ENCODE measurements at regions not wholly inside any gene's neighbourhood (a gene's known extent, or its start where the extent isn't known, plus 50 kb on each side); places are given as distances from the start of the nearest gene placed in this dataset.

DNA sequence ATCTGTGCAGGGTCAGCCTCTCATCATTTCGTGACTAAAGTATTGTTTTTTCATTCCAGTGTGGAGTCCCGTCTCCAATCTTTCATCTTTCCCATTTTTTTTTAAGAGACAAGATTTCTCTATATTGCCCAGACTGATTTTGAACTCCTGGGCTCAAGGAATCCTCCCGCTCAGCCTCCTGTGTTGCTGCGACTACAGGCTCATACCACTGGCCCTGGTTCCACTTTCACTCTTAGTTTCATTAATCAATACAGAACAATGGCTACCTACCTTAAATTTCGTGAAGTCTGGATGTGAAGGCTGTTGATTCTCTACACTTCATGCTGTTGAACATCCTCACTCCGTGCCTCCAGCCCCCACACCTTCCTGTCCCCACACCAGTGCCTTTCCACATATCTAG lies 97.7 kb upstream of the GREM2 start:
- TF ChIP-seq, protein P1, sequence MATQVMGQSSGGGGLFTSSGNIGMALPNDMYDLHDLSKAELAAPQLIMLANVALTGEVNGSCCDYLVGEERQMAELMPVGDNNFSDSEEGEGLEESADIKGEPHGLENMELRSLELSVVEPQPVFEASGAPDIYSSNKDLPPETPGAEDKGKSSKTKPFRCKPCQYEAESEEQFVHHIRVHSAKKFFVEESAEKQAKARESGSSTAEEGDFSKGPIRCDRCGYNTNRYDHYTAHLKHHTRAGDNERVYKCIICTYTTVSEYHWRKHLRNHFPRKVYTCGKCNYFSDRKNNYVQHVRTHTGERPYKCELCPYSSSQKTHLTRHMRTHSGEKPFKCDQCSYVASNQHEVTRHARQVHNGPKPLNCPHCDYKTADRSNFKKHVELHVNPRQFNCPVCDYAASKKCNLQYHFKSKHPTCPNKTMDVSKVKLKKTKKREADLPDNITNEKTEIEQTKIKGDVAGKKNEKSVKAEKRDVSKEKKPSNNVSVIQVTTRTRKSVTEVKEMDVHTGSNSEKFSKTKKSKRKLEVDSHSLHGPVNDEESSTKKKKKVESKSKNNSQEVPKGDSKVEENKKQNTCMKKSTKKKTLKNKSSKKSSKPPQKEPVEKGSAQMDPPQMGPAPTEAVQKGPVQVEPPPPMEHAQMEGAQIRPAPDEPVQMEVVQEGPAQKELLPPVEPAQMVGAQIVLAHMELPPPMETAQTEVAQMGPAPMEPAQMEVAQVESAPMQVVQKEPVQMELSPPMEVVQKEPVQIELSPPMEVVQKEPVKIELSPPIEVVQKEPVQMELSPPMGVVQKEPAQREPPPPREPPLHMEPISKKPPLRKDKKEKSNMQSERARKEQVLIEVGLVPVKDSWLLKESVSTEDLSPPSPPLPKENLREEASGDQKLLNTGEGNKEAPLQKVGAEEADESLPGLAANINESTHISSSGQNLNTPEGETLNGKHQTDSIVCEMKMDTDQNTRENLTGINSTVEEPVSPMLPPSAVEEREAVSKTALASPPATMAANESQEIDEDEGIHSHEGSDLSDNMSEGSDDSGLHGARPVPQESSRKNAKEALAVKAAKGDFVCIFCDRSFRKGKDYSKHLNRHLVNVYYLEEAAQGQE (IDR thresholded peaks at IDR 0.05; ENCODE audit: insufficient replicate concordance, low read depth): no peak
- TF ChIP-seq GABPA (IDR thresholded peaks at IDR 0.05; ENCODE audit: low read depth) (no peak), SPI1 (IDR thresholded peaks at IDR 0.05; ENCODE audit: borderline replicate concordance, low read depth) (no peak), POLR2AphosphoS5 (IDR thresholded peaks at IDR 0.05; ENCODE audit: low read depth) (no peak)
- TF ChIP-seq, protein P2, sequence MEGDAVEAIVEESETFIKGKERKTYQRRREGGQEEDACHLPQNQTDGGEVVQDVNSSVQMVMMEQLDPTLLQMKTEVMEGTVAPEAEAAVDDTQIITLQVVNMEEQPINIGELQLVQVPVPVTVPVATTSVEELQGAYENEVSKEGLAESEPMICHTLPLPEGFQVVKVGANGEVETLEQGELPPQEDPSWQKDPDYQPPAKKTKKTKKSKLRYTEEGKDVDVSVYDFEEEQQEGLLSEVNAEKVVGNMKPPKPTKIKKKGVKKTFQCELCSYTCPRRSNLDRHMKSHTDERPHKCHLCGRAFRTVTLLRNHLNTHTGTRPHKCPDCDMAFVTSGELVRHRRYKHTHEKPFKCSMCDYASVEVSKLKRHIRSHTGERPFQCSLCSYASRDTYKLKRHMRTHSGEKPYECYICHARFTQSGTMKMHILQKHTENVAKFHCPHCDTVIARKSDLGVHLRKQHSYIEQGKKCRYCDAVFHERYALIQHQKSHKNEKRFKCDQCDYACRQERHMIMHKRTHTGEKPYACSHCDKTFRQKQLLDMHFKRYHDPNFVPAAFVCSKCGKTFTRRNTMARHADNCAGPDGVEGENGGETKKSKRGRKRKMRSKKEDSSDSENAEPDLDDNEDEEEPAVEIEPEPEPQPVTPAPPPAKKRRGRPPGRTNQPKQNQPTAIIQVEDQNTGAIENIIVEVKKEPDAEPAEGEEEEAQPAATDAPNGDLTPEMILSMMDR (IDR thresholded peaks at IDR 0.05; ENCODE audit: insufficient read depth, low read length): no peak
- Histone ChIP-seq H3K4me3 (replicated peaks; ENCODE audit: insufficient read depth, low read length) (no peak overlapping the region), H3K27me3 (ENCODE audit: insufficient read depth, poor library complexity, severe bottlenecking) (no peaks in the 10 kb centered on the region), H3K27ac (replicated peaks) (no peak overlapping the region)
- no peak for DNase-seq (ENCODE audit: low read depth in 1 of 2, low spot score in 1 of 2)

DNA sequence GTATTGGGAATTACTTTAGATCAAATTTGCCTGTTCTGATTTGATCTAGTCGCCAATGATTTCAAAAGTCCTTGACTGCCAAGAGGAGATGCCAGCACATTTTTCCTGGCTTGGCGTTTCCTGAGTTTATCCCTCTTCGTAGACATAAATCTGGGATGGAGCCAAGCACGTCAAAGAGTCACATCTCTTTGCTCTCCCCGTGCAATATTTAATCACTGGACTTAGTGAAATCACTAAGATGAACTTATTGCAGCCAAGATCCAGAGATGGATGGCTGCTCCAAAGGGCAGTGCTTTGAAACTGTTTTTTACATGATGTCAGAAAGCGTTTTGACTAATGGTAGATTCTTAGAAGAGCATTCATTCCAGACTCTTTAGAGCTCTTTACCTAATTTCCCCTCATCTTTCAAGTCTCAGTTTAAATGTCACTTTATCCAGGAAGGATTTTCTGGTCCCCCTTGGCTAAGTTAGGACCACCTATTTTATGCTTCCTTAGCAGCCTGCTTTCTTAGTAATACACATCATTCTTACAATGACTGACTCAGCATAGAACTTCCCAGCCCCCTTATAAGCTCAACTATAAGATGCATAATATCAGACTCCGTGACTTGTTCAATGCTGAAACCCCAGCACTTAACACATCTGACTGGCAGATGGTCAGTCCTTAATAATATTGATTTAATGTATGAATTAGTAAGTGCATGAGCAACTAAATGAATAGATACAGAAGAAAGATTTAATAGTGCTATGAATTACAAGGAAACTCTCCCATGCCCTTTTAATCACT lies 94.4 kb upstream of the GREM2 start:
- Histone ChIP-seq H3K4me3 (replicated peaks; ENCODE audit: insufficient read depth, low read length) (no peak overlapping the region), H3K27ac (replicated peaks) (no peak overlapping the region), H3K27me3 (ENCODE audit: insufficient read depth, poor library complexity, severe bottlenecking) (no peaks in the 10 kb centered on the region)
- no peak for DNase-seq (ENCODE audit: low read depth in 1 of 2, low spot score in 1 of 2)
- TF ChIP-seq POLR2AphosphoS5 (IDR thresholded peaks at IDR 0.05; ENCODE audit: low read depth): no peak
- TF ChIP-seq, protein P1 (IDR thresholded peaks at IDR 0.05; ENCODE audit: insufficient replicate concordance, low read depth): no peak
- no peak for TF ChIP-seq GABPA (IDR thresholded peaks at IDR 0.05; ENCODE audit: low read depth)
- no peak for TF ChIP-seq SPI1 (IDR thresholded peaks at IDR 0.05; ENCODE audit: borderline replicate concordance, low read depth)
- TF ChIP-seq, protein P2 (IDR thresholded peaks at IDR 0.05; ENCODE audit: insufficient read depth, low read length): no peak

DNA sequence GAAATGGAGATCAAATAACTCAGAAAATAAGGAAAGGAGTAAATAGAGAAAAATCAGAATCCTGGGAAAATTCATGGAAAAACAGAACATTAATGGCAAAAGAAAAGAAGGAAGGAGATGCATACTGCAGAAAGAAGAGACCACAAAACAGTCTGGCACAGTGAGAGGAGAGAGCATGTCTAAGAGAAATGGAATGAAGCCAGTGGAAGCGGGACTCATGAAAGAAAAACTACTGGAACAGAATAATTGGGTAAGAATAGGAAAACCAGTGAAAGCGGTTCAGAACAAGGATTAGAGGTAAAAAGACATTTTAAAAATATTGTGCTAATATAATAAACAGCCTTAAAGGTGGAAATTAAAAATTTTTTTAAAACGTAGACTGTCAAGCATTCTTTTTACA lies 93.6 kb upstream of the GREM2 start:
- Histone ChIP-seq H3K4me3 (replicated peaks; ENCODE audit: insufficient read depth, low read length) (no peak overlapping the region), H3K27me3 (ENCODE audit: insufficient read depth, poor library complexity, severe bottlenecking) (no peaks in the 10 kb centered on the region), H3K27ac (replicated peaks) (no peak overlapping the region)
- DNase-seq (ENCODE audit: low read depth in 1 of 2, low spot score in 1 of 2): no peak
- TF ChIP-seq, protein P2 (IDR thresholded peaks at IDR 0.05; ENCODE audit: insufficient read depth, low read length): no peak
- TF ChIP-seq SPI1 (IDR thresholded peaks at IDR 0.05; ENCODE audit: borderline replicate concordance, low read depth) (no peak), GABPA (IDR thresholded peaks at IDR 0.05; ENCODE audit: low read depth) (no peak), POLR2AphosphoS5 (IDR thresholded peaks at IDR 0.05; ENCODE audit: low read depth) (no peak)
- TF ChIP-seq, protein P1 (IDR thresholded peaks at IDR 0.05; ENCODE audit: insufficient replicate concordance, low read depth): no peak

Measured in HL-60 (cell line).